Astrocyte of the cerebellum (primary cell): ENCODE measurements at regions not wholly inside any gene's neighbourhood (a gene's known extent, or its start where the extent isn't known, plus 50 kb on each side); places are given as distances from the start of the nearest gene placed in this dataset.

Experiments
- DNase-seq: peaks from one replicate; pipeline ENCODE4 v3.0.0-alpha.2; 2011; ENCODE audit warnings: low read depth
- H3K4me3 ChIP-seq: 2 replicates; pipeline ENCODE4 v1.5.1; 2011; ENCODE audit warnings: mild to moderate bottlenecking, low read depth, low read length, moderate library complexity
- CTCF ChIP-seq: IDR thresholded peaks from 2 replicates; pipeline ENCODE4 v1.5.1; 2012; ENCODE audit warnings: low read length, low read depth, moderate library complexity, mild to moderate bottlenecking; ENCODE audit errors: missing control alignments
- in situ Hi-C: cut with HindIII; loops from 2 replicates; pipeline ENCODE4 v1.10.0; 2017; ENCODE audit warnings: low sequenced_read_pairs

GRCh38 chr6:163834226-163834970, 419.9 kb downstream of the QKI start:
- no peak overlapping the region for H3K4me3 ChIP-seq
- no peak for TF ChIP-seq CTCF
- in situ Hi-C loops, result no loop called here
- no peak for DNase-seq

- TF ChIP-seq CTCF, result no peak
- H3K4me3 ChIP-seq, result no peak overlapping the region
- DNase-seq, result no peak
- in situ Hi-C loops, result no loop called here
These were observed 417.2 kb downstream of the QKI start for GRCh38 chr6:163831736-163832135.

- in situ Hi-C loops, result no loop called here
- TF ChIP-seq CTCF, result no peak
- DNase-seq, result no peak
- no peak overlapping the region for H3K4me3 ChIP-seq
These were observed 416.1 kb downstream of the QKI start for GRCh38 chr6:163830641-163831040.

- H3K4me3 ChIP-seq, result no peak overlapping the region
- in situ Hi-C loops, result no loop called here
- DNase-seq, result no peak
- TF ChIP-seq CTCF, result no peak
These were observed 413.7 kb downstream of the QKI start for GRCh38 chr6:163828038-163828795.

GRCh38 chr6:163827143-163827542, 412.6 kb downstream of the QKI start:
- DNase-seq, result no peak
- no peak for TF ChIP-seq CTCF
- H3K4me3 ChIP-seq, result no peak overlapping the region
- in situ Hi-C loops, result no loop called here

- DNase-seq, result no peak
- TF ChIP-seq CTCF, result no peak
- H3K4me3 ChIP-seq, result no peak overlapping the region
- in situ Hi-C loops, result no loop called here
These were observed 412.1 kb downstream of the QKI start for GRCh38 chr6:163826629-163827028.
